SK-N-SH (cell line): ENCODE measurements at regions not wholly inside any gene's neighbourhood (a gene's known extent, or its start where the extent isn't known, plus 50 kb on each side); places are given as distances from the start of the nearest gene placed in this dataset.

Source experiments
- CHD2 ChIP-seq: fragments of 150-350 bp; IDR thresholded peaks from 2 replicates; pipeline ENCODE4 v1.6.1; 2018; ENCODE audit warnings: low read length; ENCODE audit not compliant: partially characterized antibody
- CTCF ChIP-seq: fragments of 200-600 bp; sonication (generic); IDR thresholded peaks from 2 replicates; pipeline ENCODE4 v1.6.1; 2017; ENCODE audit warnings: antibody characterized with exemption, mild to moderate bottlenecking, moderate library complexity
- EZH2phosphoT487 ChIP-seq: fragments of 200-600 bp; sonication (generic); IDR thresholded peaks from 2 replicates; pipeline ENCODE4 v1.6.1; 2017; ENCODE audit warnings: low read depth, mixed run types, mild to moderate bottlenecking, antibody characterized with exemption, moderate library complexity, borderline replicate concordance
- IRF3 ChIP-seq: fragments of 150-350 bp; IDR thresholded peaks from 2 replicates; pipeline ENCODE4 v1.6.1; 2016; ENCODE audit warnings: mild to moderate bottlenecking, low read depth, low read length
- MAX ChIP-seq: IDR thresholded peaks from 2 replicates; pipeline ENCODE4 v1.4.0; 2012; ENCODE audit warnings: low read depth
- MEF2A ChIP-seq: IDR thresholded peaks from 2 replicates; pipeline ENCODE4 v1.4.0; 2012; ENCODE audit warnings: low read depth, borderline replicate concordance
- MXI1 ChIP-seq: IDR thresholded peaks from 2 replicates; pipeline ENCODE4 v1.6.1; 2012; ENCODE audit warnings: mild to moderate bottlenecking, low read depth, low read length, improper control_type of control experiment
- POLR2AphosphoS5 ChIP-seq: IDR thresholded peaks from 2 replicates; pipeline ENCODE4 v1.6.1; 2012; ENCODE audit warnings: low read depth, low read length
- RAD21 ChIP-seq: IDR thresholded peaks from 2 replicates; pipeline ENCODE4 v1.6.1; 2012; ENCODE audit warnings: mild to moderate bottlenecking, low read length
- RCOR1 ChIP-seq: fragments of 150-350 bp; IDR thresholded peaks from 2 replicates; pipeline ENCODE4 v1.6.1; 2017; ENCODE audit warnings: antibody characterized with exemption, low read length
- REST ChIP-seq: IDR thresholded peaks from 2 replicates; pipeline ENCODE4 v1.6.1; 2012; ENCODE audit warnings: mild to moderate bottlenecking, low read depth, low read length, moderate library complexity
- RXRA ChIP-seq: IDR thresholded peaks from 2 replicates; pipeline ENCODE4 v1.4.0; 2012; ENCODE audit warnings: low read depth, mild to moderate bottlenecking, borderline replicate concordance
- USF2 ChIP-seq: fragments of 150-350 bp; IDR thresholded peaks from 2 replicates; pipeline ENCODE4 v1.6.1; 2017; ENCODE audit warnings: antibody characterized with exemption, low read length, low read depth, borderline replicate concordance

- TF ChIP-seq RAD21, result no peak
- TF ChIP-seq REST, result no peak
- TF ChIP-seq CTCF, result no peak
- TF ChIP-seq EZH2phosphoT487, result no peak
- TF ChIP-seq CHD2, result no peak
- TF ChIP-seq MEF2A, result no peak
- no peak for TF ChIP-seq POLR2AphosphoS5
- TF ChIP-seq MXI1, result no peak
- TF ChIP-seq MAX, result no peak
- TF ChIP-seq IRF3, result no peak
- no peak for TF ChIP-seq RXRA
- TF ChIP-seq USF2, result no peak
- no peak for TF ChIP-seq RCOR1
Measured at GRCh38 chr14:99325016-99325415, 53.0 kb upstream of the BCL11B start.
